22Rv1 (cell line): ENCODE measurements at regions not wholly inside any gene's neighbourhood (a gene's known extent, or its start where the extent isn't known, plus 50 kb on each side); places are given as distances from the start of the nearest gene placed in this dataset.
A peak's percentile ranks its signal among the peaks of the same experiment; 100 is the strongest.

Source experiments
- H3K27ac ChIP-seq: fragments of 450-650 bp; 2 replicates; pipeline ENCODE4 v1.5.1; 2017
- ZFX ChIP-seq: fragments of 450-650 bp; IDR thresholded peaks from 2 replicates; pipeline ENCODE4 v1.6.1; 2017; ENCODE audit warnings: antibody characterized with exemption, borderline replicate concordance
- TF ChIP-seq, protein P1 (sequence below): fragments of 450-650 bp; IDR thresholded peaks from 2 replicates; pipeline ENCODE4 v1.5.1; 2017; ENCODE audit warnings: mild to moderate bottlenecking

DNA sequence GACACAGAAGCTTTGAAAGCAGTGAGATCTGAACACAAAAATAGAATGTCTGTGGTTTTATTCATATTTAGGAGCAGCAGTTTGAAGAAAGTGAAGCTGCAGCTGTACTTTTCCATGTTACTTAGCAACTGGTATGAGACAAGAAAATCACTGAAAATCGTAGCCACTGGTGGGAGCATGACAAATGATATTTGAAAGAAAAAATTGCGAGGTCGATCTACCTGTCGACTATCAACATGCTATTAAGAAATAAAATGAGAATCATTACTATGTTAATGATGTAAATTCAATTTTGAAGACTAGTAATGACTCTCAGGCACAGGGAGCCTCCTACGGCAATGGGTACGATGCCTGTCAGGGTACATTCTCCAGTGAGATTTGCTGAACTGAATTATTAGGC is 436.4 kb downstream of the SLITRK5 start:
- H3K27ac ChIP-seq: no peak overlapping the region
- TF ChIP-seq, protein P1, sequence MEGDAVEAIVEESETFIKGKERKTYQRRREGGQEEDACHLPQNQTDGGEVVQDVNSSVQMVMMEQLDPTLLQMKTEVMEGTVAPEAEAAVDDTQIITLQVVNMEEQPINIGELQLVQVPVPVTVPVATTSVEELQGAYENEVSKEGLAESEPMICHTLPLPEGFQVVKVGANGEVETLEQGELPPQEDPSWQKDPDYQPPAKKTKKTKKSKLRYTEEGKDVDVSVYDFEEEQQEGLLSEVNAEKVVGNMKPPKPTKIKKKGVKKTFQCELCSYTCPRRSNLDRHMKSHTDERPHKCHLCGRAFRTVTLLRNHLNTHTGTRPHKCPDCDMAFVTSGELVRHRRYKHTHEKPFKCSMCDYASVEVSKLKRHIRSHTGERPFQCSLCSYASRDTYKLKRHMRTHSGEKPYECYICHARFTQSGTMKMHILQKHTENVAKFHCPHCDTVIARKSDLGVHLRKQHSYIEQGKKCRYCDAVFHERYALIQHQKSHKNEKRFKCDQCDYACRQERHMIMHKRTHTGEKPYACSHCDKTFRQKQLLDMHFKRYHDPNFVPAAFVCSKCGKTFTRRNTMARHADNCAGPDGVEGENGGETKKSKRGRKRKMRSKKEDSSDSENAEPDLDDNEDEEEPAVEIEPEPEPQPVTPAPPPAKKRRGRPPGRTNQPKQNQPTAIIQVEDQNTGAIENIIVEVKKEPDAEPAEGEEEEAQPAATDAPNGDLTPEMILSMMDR: no peak
- no peak for TF ChIP-seq ZFX

DNA sequence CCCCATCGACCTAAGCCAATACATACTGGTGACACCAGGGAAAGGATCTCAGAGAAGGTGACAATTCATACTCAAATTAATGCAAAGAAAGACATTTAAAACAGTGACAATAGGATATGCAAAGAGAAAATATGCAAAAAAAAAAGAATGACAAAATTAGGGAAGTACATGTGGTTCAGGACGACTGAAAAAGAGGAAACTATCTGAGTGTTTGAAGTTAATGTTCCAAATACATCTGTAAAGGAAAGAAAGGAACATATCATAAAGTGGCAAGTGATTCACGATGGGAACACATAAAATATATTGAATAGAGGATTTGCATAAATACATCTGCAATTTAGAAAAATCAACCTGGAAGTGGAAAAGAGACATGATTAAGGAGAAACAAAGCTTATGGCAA is 441.4 kb downstream of the SLITRK5 start:
- TF ChIP-seq, protein P1: no peak
- no peak for TF ChIP-seq ZFX
- H3K27ac ChIP-seq: no peak overlapping the region

DNA sequence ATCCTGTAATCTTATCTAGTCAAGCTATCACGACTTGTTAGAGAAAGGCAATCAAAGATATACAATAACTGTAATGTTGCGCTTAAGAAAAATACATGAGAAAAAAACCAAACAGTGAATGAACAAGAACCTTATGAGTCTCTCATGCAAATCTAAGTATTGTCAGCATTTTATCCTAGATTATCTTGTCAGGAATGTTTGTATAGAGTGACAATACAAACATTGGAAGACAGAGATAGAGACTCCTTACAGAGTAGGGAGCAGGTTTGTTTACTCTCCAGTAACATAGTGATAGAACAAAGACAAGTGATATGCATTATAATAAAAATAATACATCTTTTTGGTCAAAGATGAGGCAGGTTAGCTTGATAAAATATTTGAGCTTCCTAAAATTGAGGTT is 444.8 kb downstream of the SLITRK5 start:
- H3K27ac ChIP-seq: no peak overlapping the region
- TF ChIP-seq, protein P1: no peak
- TF ChIP-seq ZFX: no peak

DNA sequence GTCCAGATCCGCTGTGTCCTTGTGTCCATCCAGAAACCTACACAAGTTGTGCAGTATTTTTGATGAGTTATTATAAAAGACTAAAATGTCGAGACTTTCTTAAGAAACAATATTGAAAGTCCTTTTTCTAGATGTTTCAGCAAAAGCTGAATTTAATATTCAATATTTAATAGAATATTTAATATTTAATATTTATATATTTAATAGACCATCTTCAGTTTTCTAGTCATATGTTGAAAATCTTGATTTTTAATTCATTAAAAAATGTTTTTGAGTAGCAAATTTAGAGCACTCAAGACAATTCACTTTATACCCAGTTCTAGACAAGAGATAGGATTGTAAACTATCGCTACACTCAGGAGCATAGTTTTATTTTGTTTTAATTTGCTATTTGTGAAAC is 447.8 kb downstream of the SLITRK5 start:
- H3K27ac ChIP-seq: no peak overlapping the region
- TF ChIP-seq, protein P1: no peak
- no peak for TF ChIP-seq ZFX

DNA sequence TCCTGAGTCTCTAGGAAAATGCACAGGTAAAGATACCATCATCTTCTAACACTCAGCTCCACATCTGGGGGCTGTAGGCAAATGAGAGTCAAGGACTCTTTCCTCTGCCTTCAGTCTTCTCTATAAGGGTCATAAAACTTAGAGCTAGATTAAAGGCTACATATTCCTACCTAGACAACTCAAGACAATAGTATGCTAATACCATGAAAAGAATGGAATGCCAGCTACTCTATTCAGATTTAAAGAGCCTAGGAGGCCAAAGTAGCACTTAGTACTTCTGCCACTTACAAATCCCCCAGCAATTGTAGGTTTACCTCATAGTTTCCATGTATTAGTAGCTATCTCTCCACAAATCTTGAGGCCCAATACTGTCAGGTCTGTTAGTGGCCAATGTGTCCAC is 453.0 kb downstream of the SLITRK5 start:
- TF ChIP-seq ZFX: no peak
- TF ChIP-seq, protein P1: no peak

DNA sequence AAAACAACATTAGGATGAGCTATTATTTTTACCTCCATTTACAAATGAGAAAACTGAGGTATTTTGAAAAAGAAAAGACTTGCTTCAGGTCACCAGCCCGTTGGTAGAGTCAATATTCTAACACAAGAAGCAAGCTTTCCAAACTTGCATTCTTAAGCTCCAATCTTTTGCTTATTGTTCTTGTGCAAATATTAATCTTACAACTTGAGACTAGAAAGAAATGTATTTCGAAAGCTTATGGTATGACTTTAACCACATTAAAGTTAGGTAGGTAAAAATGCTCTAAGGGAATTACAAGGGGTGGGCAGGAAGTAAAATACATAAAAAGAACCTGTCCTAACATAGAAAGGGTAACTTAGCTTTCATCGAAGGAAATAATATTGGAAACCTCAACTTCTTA is 453.9 kb downstream of the SLITRK5 start:
- H3K27ac ChIP-seq: peak overlapping the region; percentile 67
- no peak for TF ChIP-seq ZFX
- TF ChIP-seq, protein P1: no peak

More for the DNA sequence above, 453.0 kb downstream of the SLITRK5 start:
- no peak overlapping the region for H3K27ac ChIP-seq

DNA sequence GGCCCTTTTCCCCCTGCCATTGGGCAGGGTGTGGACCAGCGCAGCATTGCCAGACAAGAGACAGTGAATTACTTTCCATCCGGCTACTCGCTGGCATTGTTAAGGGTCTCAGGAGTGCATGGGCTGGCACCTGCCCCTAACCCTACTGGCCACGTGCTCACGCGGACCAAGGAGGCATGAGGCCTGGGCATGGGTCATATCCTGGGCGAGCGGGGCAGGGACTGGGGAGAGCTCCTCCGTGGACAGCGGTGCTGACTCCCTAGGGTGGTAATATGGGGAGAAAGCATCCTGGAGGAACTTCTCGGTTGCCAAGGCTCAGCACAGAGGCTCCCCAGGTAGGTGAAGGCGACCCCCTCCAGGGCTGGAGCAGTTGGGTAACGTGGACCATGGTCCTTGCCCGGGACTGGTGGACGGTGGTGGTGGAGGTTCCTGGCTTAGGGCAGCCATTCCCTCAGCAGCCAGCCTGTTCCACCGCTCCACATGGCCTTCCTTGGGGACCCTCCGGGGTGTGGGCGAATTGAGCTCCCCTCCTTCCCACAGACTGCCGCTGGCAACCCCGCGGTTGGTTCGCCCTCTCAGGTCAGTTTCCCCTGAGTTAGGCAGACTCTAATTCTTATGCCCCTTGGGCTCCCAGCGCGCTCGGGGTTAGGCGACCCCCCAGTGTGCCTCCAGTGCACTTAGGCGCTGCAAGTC is 465.1 kb downstream of the SLITRK5 start:
- TF ChIP-seq ZFX: no peak
- TF ChIP-seq, protein P1: no peak

More for the DNA sequence above, 465.1 kb downstream of the SLITRK5 start:
- H3K27ac ChIP-seq: no peak overlapping the region
